ENCODE measurements at regions not wholly inside any gene's neighbourhood (a gene's known extent, or its start where the extent isn't known, plus 50 kb on each side); places are given as distances from the start of the nearest gene placed in this dataset.
"Not testable (repeated sequence)": the region's sequence is repeated elsewhere in the genome, so short reads cannot be mapped to it uniquely, and the experiment has no call there.

- no peaks in the 10 kb centered on the region for H3F3A ChIP-seq (ENCODE audit: insufficient read depth)
- H2AFZ ChIP-seq (ENCODE audit: low read depth, low read length, severe bottlenecking): no peak overlapping the region
- H3K27ac ChIP-seq (ENCODE audit: low read depth, low read length): no peak overlapping the region
- no peaks in the 10 kb centered on the region for H3K9me2 ChIP-seq (replicated peaks; ENCODE audit: insufficient read depth, low read length)
- H3K9me3 ChIP-seq (ENCODE audit: insufficient read depth, low read length): no peaks in the 10 kb centered on the region
- H3K79me2 ChIP-seq (ENCODE audit: insufficient read depth, low read length): no peaks in the 10 kb centered on the region
- H3K36me3 ChIP-seq (ENCODE audit: low read length): no peaks in the 10 kb centered on the region
- no peaks in the 10 kb centered on the region for H4K20me1 ChIP-seq (ENCODE audit: low read depth, low read length)
- H3K4me2 ChIP-seq (ENCODE audit: low read depth, low read length, poor library complexity, severe bottlenecking): no peak overlapping the region
- no peak overlapping the region for H3K9ac ChIP-seq (ENCODE audit: low read length)
- TF ChIP-seq EZH2phosphoT487 (conservative IDR thresholded peaks at IDR 0.05; ENCODE audit: low read length) (no peak), CTCF (IDR thresholded peaks at IDR 0.05; ENCODE audit: insufficient read depth, low read length, poor library complexity, severe bottlenecking) (no peak)
- H3K4me3 ChIP-seq (ENCODE audit: insufficient read depth, low read length, poor library complexity, severe bottlenecking): no peak overlapping the region
- H3K27me3 ChIP-seq (ENCODE audit: low read length): no peaks in the 10 kb centered on the region
These were observed 579.0 kb upstream of the ADAMTS5 start for GRCh38 chr21:27545754-27546349.

GRCh38 chr21:27542126-27542525 lies 575.2 kb upstream of the ADAMTS5 start:
- not testable (repeated sequence) for H3K9ac ChIP-seq (ENCODE audit: low read length); H3K27ac ChIP-seq (ENCODE audit: low read depth, low read length); H3K27me3 ChIP-seq (ENCODE audit: low read length); H3K79me2 ChIP-seq (ENCODE audit: insufficient read depth, low read length); H3K36me3 ChIP-seq (ENCODE audit: low read length); H3F3A ChIP-seq (ENCODE audit: insufficient read depth); H3K4me2 ChIP-seq (ENCODE audit: low read depth, low read length, poor library complexity, severe bottlenecking); H2AFZ ChIP-seq (ENCODE audit: low read depth, low read length, severe bottlenecking); H3K9me3 ChIP-seq (ENCODE audit: insufficient read depth, low read length); H3K9me2 ChIP-seq (replicated peaks; ENCODE audit: insufficient read depth, low read length); H4K20me1 ChIP-seq (ENCODE audit: low read depth, low read length); H3K4me3 ChIP-seq (ENCODE audit: insufficient read depth, low read length, poor library complexity, severe bottlenecking)

GRCh38 chr21:27536319-27536718 lies 569.4 kb upstream of the ADAMTS5 start:
- Histone ChIP-seq H4K20me1 (ENCODE audit: low read depth, low read length) (no peaks in the 10 kb centered on the region), H3K27me3 (ENCODE audit: low read length) (no peaks in the 10 kb centered on the region), H3F3A (ENCODE audit: insufficient read depth) (no peaks in the 10 kb centered on the region), H3K9me3 (ENCODE audit: insufficient read depth, low read length) (no peaks in the 10 kb centered on the region; the same call in 1 of the 2 replicates), H3K9ac (ENCODE audit: low read length) (no peak overlapping the region), H3K4me2 (ENCODE audit: low read depth, low read length, poor library complexity, severe bottlenecking) (no peak overlapping the region), H2AFZ (ENCODE audit: low read depth, low read length, severe bottlenecking) (no peak overlapping the region), H3K36me3 (ENCODE audit: low read length) (no peaks in the 10 kb centered on the region), H3K9me2 (replicated peaks; ENCODE audit: insufficient read depth, low read length) (no peaks in the 10 kb centered on the region), H3K4me3 (ENCODE audit: insufficient read depth, low read length, poor library complexity, severe bottlenecking) (no peak overlapping the region), H3K79me2 (ENCODE audit: insufficient read depth, low read length) (no peaks in the 10 kb centered on the region), H3K27ac (ENCODE audit: low read depth, low read length) (no peak overlapping the region)
- no peak for TF ChIP-seq EZH2phosphoT487 (conservative IDR thresholded peaks at IDR 0.05; ENCODE audit: low read length)
- TF ChIP-seq CTCF (IDR thresholded peaks at IDR 0.05; ENCODE audit: insufficient read depth, low read length, poor library complexity, severe bottlenecking): no peak

GRCh38 chr21:27535188-27535587 lies 568.3 kb upstream of the ADAMTS5 start:
- H2AFZ ChIP-seq (ENCODE audit: low read depth, low read length, severe bottlenecking): no peak overlapping the region
- no peak overlapping the region for H3K27ac ChIP-seq (ENCODE audit: low read depth, low read length)
- no peaks in the 10 kb centered on the region for H3K36me3 ChIP-seq (ENCODE audit: low read length)
- H3K4me3 ChIP-seq (ENCODE audit: insufficient read depth, low read length, poor library complexity, severe bottlenecking): no peak overlapping the region
- no peak overlapping the region for H3K4me2 ChIP-seq (ENCODE audit: low read depth, low read length, poor library complexity, severe bottlenecking)
- H3K9me2 ChIP-seq (replicated peaks; ENCODE audit: insufficient read depth, low read length): no peaks in the 10 kb centered on the region
- H3K27me3 ChIP-seq (ENCODE audit: low read length): no peaks in the 10 kb centered on the region
- no peaks in the 10 kb centered on the region for H3F3A ChIP-seq (ENCODE audit: insufficient read depth)
- H4K20me1 ChIP-seq (ENCODE audit: low read depth, low read length): no peaks in the 10 kb centered on the region
- H3K9me3 ChIP-seq (ENCODE audit: insufficient read depth, low read length): no peaks in the 10 kb centered on the region; the same call in 1 of the 2 replicates
- H3K79me2 ChIP-seq (ENCODE audit: insufficient read depth, low read length): no peaks in the 10 kb centered on the region
- no peak overlapping the region for H3K9ac ChIP-seq (ENCODE audit: low read length)
- TF ChIP-seq EZH2phosphoT487 (conservative IDR thresholded peaks at IDR 0.05; ENCODE audit: low read length): no peak
- no peak for TF ChIP-seq CTCF (IDR thresholded peaks at IDR 0.05; ENCODE audit: insufficient read depth, low read length, poor library complexity, severe bottlenecking)
